Activated CD8-positive, alpha-beta memory T cell treated with anti-CD3 and anti-CD28 coated beads for 1 hour (primary cell): ENCODE measurements at regions not wholly inside any gene's neighbourhood (a gene's known extent, or its start where the extent isn't known, plus 50 kb on each side); places are given as distances from the start of the nearest gene placed in this dataset.

ENCODE experiments used
- DNase-seq, 2 donors: peaks; one replicate each; pipeline ENCODE4 v3.0.0-alpha.2; 2020; ENCODE audit warnings: low read depth in 1 of 2; ENCODE audit errors: extremely low read depth in 1 of 2

GRCh38 chr12:102602521-102602920 lies 122.2 kb upstream of the IGF1 start:
- no peak for DNase-seq

- DNase-seq = no peak
Observed at GRCh38 chr12:102601621-102602020, 121.3 kb upstream of the IGF1 start.

GRCh38 chr12:102596687-102597086 lies 116.3 kb upstream of the IGF1 start:
- no peak for DNase-seq

GRCh38 chr12:102596031-102596430 lies 115.7 kb upstream of the IGF1 start:
- DNase-seq = no peak

GRCh38 chr12:102595315-102595714 lies 115.0 kb upstream of the IGF1 start:
- DNase-seq = no peak

- no peak for DNase-seq
Observed at GRCh38 chr12:102593134-102593533, 112.8 kb upstream of the IGF1 start.

- DNase-seq = no peak
Observed at GRCh38 chr12:102592134-102592533, 111.8 kb upstream of the IGF1 start.

GRCh38 chr12:102573237-102573636 lies 92.9 kb upstream of the IGF1 start:
- DNase-seq = no peak

GRCh38 chr12:102571889-102572288 lies 91.5 kb upstream of the IGF1 start:
- DNase-seq = no peak

GRCh38 chr12:102570256-102570655 lies 89.9 kb upstream of the IGF1 start:
- DNase-seq = no peak

- DNase-seq = no peak
Observed at GRCh38 chr12:102569803-102570202, 89.4 kb upstream of the IGF1 start.

GRCh38 chr12:102568276-102568675 lies 87.9 kb upstream of the IGF1 start:
- no peak for DNase-seq

GRCh38 chr12:102567031-102567985 lies 86.9 kb upstream of the IGF1 start:
- no peak for DNase-seq

- no peak for DNase-seq
Observed at GRCh38 chr12:102565555-102565954, 85.2 kb upstream of the IGF1 start.

GRCh38 chr12:102564026-102564425 lies 83.7 kb upstream of the IGF1 start:
- no peak for DNase-seq

- DNase-seq = no peak
Observed at GRCh38 chr12:102562836-102563425, 82.6 kb upstream of the IGF1 start.

GRCh38 chr12:102551186-102551585 lies 70.8 kb upstream of the IGF1 start:
- no peak for DNase-seq

GRCh38 chr12:102549691-102550090 lies 69.3 kb upstream of the IGF1 start:
- DNase-seq = no peak

- DNase-seq = no peak
Observed at GRCh38 chr12:102548543-102548942, 68.2 kb upstream of the IGF1 start.

GRCh38 chr12:102543494-102544485 lies 63.4 kb upstream of the IGF1 start:
- no peak for DNase-seq

GRCh38 chr12:102542816-102543440 lies 62.6 kb upstream of the IGF1 start:
- DNase-seq = no peak
